Activated CD8-positive, alpha-beta T cell treated with anti-CD3 and anti-CD28 coated beads for 36 hours (primary cell): ENCODE measurements at regions not wholly inside any gene's neighbourhood (a gene's known extent, or its start where the extent isn't known, plus 50 kb on each side); places are given as distances from the start of the nearest gene placed in this dataset.

Experiments
- ATAC-seq: fragments of 200-7000 bp; cut with Tn5 transposase; one replicate; pipeline ENCODE4 v1.10.0; 2021; ENCODE audit warnings: mild to moderate bottlenecking, moderate library complexity
- CTCF ChIA-PET: fragments of 350-600 bp; sonication (Branson Sonifier 250); formaldehyde crosslinking; loops from one replicate; lab custom pipeline; 2021; ENCODE audit warnings: antibody characterized with exemption; lab: Charles Lee
- POLR2A ChIA-PET: fragments of 350-600 bp; sonication (Branson Sonifier 250); formaldehyde crosslinking; loops from one replicate; lab custom pipeline; 2021; ENCODE audit warnings: antibody characterized with exemption; lab: Charles Lee
- DNase-seq: peaks from one replicate; pipeline ENCODE4 v3.0.0-alpha.2; 2020
- H3K27ac Mint-ChIP-seq: one replicate; pipeline ENCODE4 v1.8.0; 2021; ENCODE audit warnings: mild to moderate bottlenecking, mixed read lengths
- H3K27me3 Mint-ChIP-seq: one replicate; pipeline ENCODE4 v1.8.0; 2021; ENCODE audit warnings: mixed read lengths
- H3K36me3 Mint-ChIP-seq: one replicate; pipeline ENCODE4 v1.8.0; 2021; ENCODE audit warnings: low read depth, mixed read lengths
- H3K4me1 Mint-ChIP-seq: one replicate; pipeline ENCODE4 v1.8.0; 2021; ENCODE audit warnings: low read depth, mixed read lengths
- H3K4me3 Mint-ChIP-seq: one replicate; pipeline ENCODE4 v1.8.0; 2021; ENCODE audit warnings: mild to moderate bottlenecking, moderate library complexity, mixed read lengths
- H3K9me3 Mint-ChIP-seq: one replicate; pipeline ENCODE4 v1.8.0; 2021; ENCODE audit warnings: mixed read lengths
- CTCF ChIP-seq: fragments of 200-600 bp; IDR thresholded peaks from one replicate; pipeline ENCODE4 v1.8.0; 2022; ENCODE audit warnings: antibody characterized with exemption, mild to moderate bottlenecking
- intact Hi-C: fragments of 100-400 bp; cut with micrococcal nuclease; formaldehyde crosslinking; loops from one replicate; pipeline ENCODE4 v1.10.0; 2022

- no peak for TF ChIP-seq CTCF
- intact Hi-C loops = no loop called here
- no peak for DNase-seq
- no peak for ATAC-seq
- POLR2A ChIA-PET = no interaction called here
- Mint-ChIP-seq H3K27ac (no peak overlapping the region), H3K27me3 (no peaks in the 10 kb centered on the region), H3K4me1 (no peaks in the 10 kb centered on the region), H3K4me3 (no peak overlapping the region), H3K36me3 (no peaks in the 10 kb centered on the region), H3K9me3 (no peaks in the 10 kb centered on the region)
- CTCF ChIA-PET = no interaction called here
These were observed 363.7 kb downstream of the ADAM29 start for GRCh38 chr4:175281894-175282293.

- Mint-ChIP-seq H3K27me3 (no peaks in the 10 kb centered on the region), H3K4me1 (no peaks in the 10 kb centered on the region), H3K36me3 (no peaks in the 10 kb centered on the region), H3K27ac (no peak overlapping the region), H3K9me3 (no peaks in the 10 kb centered on the region), H3K4me3 (no peak overlapping the region)
- no peak for TF ChIP-seq CTCF
- POLR2A ChIA-PET = no interaction called here
- intact Hi-C loops = no loop called here
- no peak for DNase-seq
- ATAC-seq = no peak
- CTCF ChIA-PET = no interaction called here
These were observed 364.2 kb downstream of the ADAM29 start for GRCh38 chr4:175282407-175282806.

GRCh38 chr4:175290401-175290800 lies 372.2 kb downstream of the ADAM29 start:
- TF ChIP-seq CTCF = no peak
- Mint-ChIP-seq H3K4me1 (no peaks in the 10 kb centered on the region), H3K4me3 (no peak overlapping the region), H3K27me3 (no peaks in the 10 kb centered on the region), H3K9me3 (no peaks in the 10 kb centered on the region), H3K27ac (no peak overlapping the region), H3K36me3 (no peaks in the 10 kb centered on the region)
- no peak for DNase-seq
- CTCF ChIA-PET = no interaction called here
- POLR2A ChIA-PET = no interaction called here
- intact Hi-C loops = no loop called here
- ATAC-seq = no peak

- CTCF ChIA-PET = no interaction called here
These were observed 379.9 kb downstream of the ADAM29 start for GRCh38 chr4:175297965-175298565.

GRCh38 chr4:175306436-175306835 lies 388.3 kb downstream of the ADAM29 start:
- ATAC-seq (no peak), DNase-seq (no peak)
- H3K27ac Mint-ChIP-seq = no peak overlapping the region
- no peak for TF ChIP-seq CTCF
- ChIA-PET POLR2A (no interaction called here), CTCF (no interaction called here)
- H3K4me3 Mint-ChIP-seq = no peak overlapping the region
- no peaks in the 10 kb centered on the region for H3K9me3 Mint-ChIP-seq
- intact Hi-C loops = no loop called here
- no peaks in the 10 kb centered on the region for H3K27me3 Mint-ChIP-seq
- H3K4me1 Mint-ChIP-seq = no peaks in the 10 kb centered on the region
- no peaks in the 10 kb centered on the region for H3K36me3 Mint-ChIP-seq

More at GRCh38 chr4:175297965-175298565, 379.9 kb downstream of the ADAM29 start:
- no peak for TF ChIP-seq CTCF
- ATAC-seq (no peak), DNase-seq (no peak)
- H3K4me1 Mint-ChIP-seq = no peaks in the 10 kb centered on the region
- intact Hi-C loops = no loop called here
- no peaks in the 10 kb centered on the region for H3K27me3 Mint-ChIP-seq
- POLR2A ChIA-PET = no interaction called here
- no peaks in the 10 kb centered on the region for H3K36me3 Mint-ChIP-seq
- no peak overlapping the region for H3K27ac Mint-ChIP-seq
- H3K9me3 Mint-ChIP-seq = peaks cover 3% of the 10 kb centered on the region
- H3K4me3 Mint-ChIP-seq = no peak overlapping the region
